A549 (cell line): ENCODE measurements at regions not wholly inside any gene's neighbourhood (a gene's known extent, or its start where the extent isn't known, plus 50 kb on each side); places are given as distances from the start of the nearest gene placed in this dataset.
"Not testable (repeated sequence)": the region's sequence is repeated elsewhere in the genome, so short reads cannot be mapped to it uniquely, and the experiment has no call there.

Source experiments
- ATAC-seq, 2 experiments: fragments of 200-7000 bp in 1 of 2; fragments of >200 bp in 1 of 2; cut with Nextera tagmentation in 1 of 2; cut with Tn5 transposase in 1 of 2; 3 replicates each; pipeline versions ENCODE4 v1.8.0 to v1.9.1; 2018 to 2020; ENCODE audit warnings: mild to moderate bottlenecking in 1 of 2, moderate library complexity in 1 of 2
- CTCF ChIA-PET: fragments of 300-600 bp; sonication (Branson Sonifier 250); formaldehyde crosslinking; extraction: SDS; loops from one replicate; lab custom pipeline; 2021; ENCODE audit warnings: antibody characterized with exemption, inconsistent platforms; lab: Yijun Ruan, JAX
- POLR2A ChIA-PET: fragments of 350-600 bp; formaldehyde crosslinking; extraction: SDS; loops from one replicate; lab custom pipeline; 2021; ENCODE audit warnings: antibody characterized with exemption, inconsistent platforms; lab: Yijun Ruan, JAX
- DNase-seq, 2 experiments: peaks; one replicate each; pipeline versions ENCODE4 v3.0.0 to v3.0.0-alpha.2; 2011 to 2016; ENCODE audit warnings: low read depth in 1 of 2, low spot score in 1 of 2
- FAIRE-seq: peaks from 2 replicates; lab custom pipeline; 2011; peaks lifted over from hg19 to GRCh38; lab: Jason Lieb, UNC
- H3K27ac ChIP-seq, 2 experiments: fragments of >200 bp; sonication (Bioruptor Twin); formaldehyde crosslinking; 3 replicates each; pipeline ENCODE4 v1.5.1; 2016 to 2017
- H3K4me1 ChIP-seq: fragments of >200 bp; sonication (Bioruptor Twin); formaldehyde crosslinking; 3 replicates; pipeline ENCODE4 v1.6.1; 2016
- H3K4me2 ChIP-seq: fragments of >200 bp; sonication (Bioruptor Twin); formaldehyde crosslinking; 3 replicates; pipeline ENCODE4 v1.6.1; 2016
- H3K4me3 ChIP-seq: fragments of >200 bp; sonication (Bioruptor Twin); formaldehyde crosslinking; 3 replicates; pipeline ENCODE4 v1.5.1; 2016
- H3K9me3 ChIP-seq: fragments of >200 bp; sonication (Bioruptor Twin); formaldehyde crosslinking; 3 replicates; pipeline ENCODE4 v1.6.1; 2016
- BCL3 ChIP-seq: fragments of >200 bp; sonication (Bioruptor Twin); formaldehyde crosslinking; IDR thresholded peaks from 3 replicates; pipeline ENCODE4 v1.6.1; 2016
- BHLHE40 ChIP-seq: IDR thresholded peaks from 2 replicates; pipeline ENCODE4 v1.6.1; 2012; ENCODE audit warnings: low read depth, low read length, inconsistent platforms
- CBX2 ChIP-seq: fragments of 200-600 bp; sonication (generic); IDR thresholded peaks from 2 replicates; pipeline ENCODE4 v1.6.1; 2016; ENCODE audit warnings: low read depth, mild to moderate bottlenecking, borderline replicate concordance
- CEBPB ChIP-seq, 2 experiments: fragments of >200 bp in 1 of 2; sonication (Bioruptor Twin) in 1 of 2; formaldehyde crosslinking in 1 of 2; IDR thresholded peaks; 2 replicates each; pipeline ENCODE4 v1.6.1; 2012 to 2016
- CTCF ChIP-seq: fragments of >200 bp; sonication (Bioruptor Twin); formaldehyde crosslinking; IDR thresholded peaks from 3 replicates; pipeline ENCODE4 v1.5.1; 2016
- ELK1 ChIP-seq: fragments of 150-350 bp; IDR thresholded peaks from 2 replicates; pipeline ENCODE4 v1.6.1; 2014; ENCODE audit warnings: low read depth, mild to moderate bottlenecking, low read length
- ESRRA ChIP-seq: fragments of 150-350 bp; IDR thresholded peaks from 2 replicates; pipeline ENCODE4 v1.6.1; 2014; ENCODE audit warnings: mild to moderate bottlenecking, low read length, borderline replicate concordance
- HDAC2 ChIP-seq: fragments of 200-600 bp; sonication (generic); IDR thresholded peaks from 2 replicates; pipeline ENCODE4 v1.6.1; 2016
- HES2 ChIP-seq: fragments of >200 bp; sonication (Bioruptor Twin); formaldehyde crosslinking; IDR thresholded peaks from 2 replicates; pipeline ENCODE4 v1.6.1; 2016
- HOXB13 ChIP-seq: fragments of 250-450 bp; sonication (Bioruptor Pico); IDR thresholded peaks from 2 replicates; pipeline ENCODE4 v1.5.0; 2020; ENCODE audit warnings: low read depth, mild to moderate bottlenecking, moderate library complexity
- HOXB5 ChIP-seq: fragments of 250-450 bp; sonication (Bioruptor Pico); IDR thresholded peaks from 2 replicates; pipeline ENCODE4 v1.5.0; 2020; ENCODE audit warnings: mild to moderate bottlenecking, moderate library complexity
- JUN ChIP-seq, 2 experiments: fragments of >200 bp; sonication (Bioruptor Twin); formaldehyde crosslinking; IDR thresholded peaks; 2 replicates in 1 of 2; 3 replicates in 1 of 2; pipeline ENCODE4 v1.6.1; 2016 to 2017
- KDM5A ChIP-seq: fragments of 200-600 bp; sonication (generic); IDR thresholded peaks from 2 replicates; pipeline ENCODE4 v1.6.1; 2016; ENCODE audit warnings: antibody characterized with exemption, mild to moderate bottlenecking
- MAFK ChIP-seq: fragments of 450-650 bp; IDR thresholded peaks from 2 replicates; pipeline ENCODE4 v1.6.1; 2014; ENCODE audit not compliant: partially characterized antibody
- NFE2L2 ChIP-seq: fragments of 150-350 bp; conservative IDR thresholded peaks from 2 replicates; pipeline ENCODE4 v1.6.1; 2014; ENCODE audit warnings: low read length
- PBX3 ChIP-seq: IDR thresholded peaks from 2 replicates; pipeline ENCODE4 v1.6.1; 2012
- PHF8 ChIP-seq: fragments of 200-600 bp; sonication (generic); IDR thresholded peaks from 2 replicates; pipeline ENCODE4 v1.6.1; 2016; ENCODE audit warnings: low read depth, mild to moderate bottlenecking, antibody characterized with exemption, moderate library complexity, borderline replicate concordance
- POLR2AphosphoS2 ChIP-seq: conservative IDR thresholded peaks from 2 replicates; pipeline ENCODE4 v1.6.1; 2012; ENCODE audit warnings: low read length, improper control_type of control experiment, inconsistent platforms
- RNF2 ChIP-seq: fragments of 200-600 bp; sonication (generic); IDR thresholded peaks from 2 replicates; pipeline ENCODE4 v1.6.1; 2016; ENCODE audit warnings: low read depth, mild to moderate bottlenecking, antibody characterized with exemption, moderate library complexity, borderline replicate concordance
- SREBF2 ChIP-seq: fragments of 450-650 bp; IDR thresholded peaks from 2 replicates; pipeline ENCODE4 v1.6.1; 2014; ENCODE audit warnings: mild to moderate bottlenecking, moderate library complexity
- ZFP36 ChIP-seq: fragments of 450-650 bp; IDR thresholded peaks from 2 replicates; pipeline ENCODE4 v1.6.1; 2014; ENCODE audit warnings: borderline replicate concordance; ENCODE audit not compliant: partially characterized antibody
- WGBS: methylation state at CpG from one replicate; pipeline ENCODE4 v1.1.6; 2017; ENCODE audit errors: missing lambda C conversion rate; 5-methylcytosine and 5-hydroxymethylcytosine counted together

- ATAC-seq, result no peak
- 21% methylated on average over 2 of the region's 2 CpGs for WGBS
- no peak overlapping the region for H3K27ac ChIP-seq
- no peak for DNase-seq
- no peak overlapping the region for H3K4me3 ChIP-seq
- FAIRE-seq, result no peak
- TF ChIP-seq CEBPB (IDR thresholded peaks at IDR 0.05) (no peak), HOXB5 (CRISPR knock-in tag) (no peak), HDAC2 (no peak)
- no peaks in the 10 kb centered on the region for H3K9me3 ChIP-seq
- H3K4me2 ChIP-seq, result no peak overlapping the region
- CTCF ChIA-PET, result interaction anchor here (1.4 kb wide), 1 partner anchor 12 kb away, joined by 3 read pairs; no protein-coding TSS in a partner anchor
- H3K4me1 ChIP-seq, result no peaks in the 10 kb centered on the region
- POLR2A ChIA-PET, result no interaction called here
Measured at GRCh38 chr4:127403471-127404084, 229.2 kb upstream of the INTU start.

GRCh38 chr4:127406187-127406586, 226.6 kb upstream of the INTU start:
- CTCF ChIA-PET, result no interaction called here
- no peak for FAIRE-seq
- no peaks in the 10 kb centered on the region for H3K4me1 ChIP-seq
- 26% methylated on average over 1 of the region's 1 CpG for WGBS
- H3K27ac ChIP-seq, result no peak overlapping the region
- H3K4me2 ChIP-seq, result no peak overlapping the region
- H3K9me3 ChIP-seq, result no peaks in the 10 kb centered on the region
- no peak for TF ChIP-seq HOXB13 (CRISPR knock-in tag)
- no peak for TF ChIP-seq HOXB5 (CRISPR knock-in tag)
- TF ChIP-seq JUN (IDR thresholded peaks at IDR 0.05), result no peak
- TF ChIP-seq MAFK, result peak; percentile 5
- POLR2A ChIA-PET, result no interaction called here
- H3K4me3 ChIP-seq, result no peak overlapping the region
- no peak for ATAC-seq
- DNase-seq, result no peak

GRCh38 chr4:127407572-127407971, 225.2 kb upstream of the INTU start:
- WGBS, result 12% methylated on average over 9 of the region's 9 CpGs
- ATAC-seq, H3K4me1 ChIP-seq, POLR2A ChIA-PET, H3K4me3 ChIP-seq, FAIRE-seq, CTCF ChIA-PET, H3K9me3 ChIP-seq, H3K27ac ChIP-seq: not testable (repeated sequence)
- DNase-seq, result peak in 1 of 2 experiments; percentile 28
- peak overlapping the region; percentile 53 for H3K4me2 ChIP-seq

- WGBS, result 46% methylated on average over 3 of the region's 3 CpGs
- FAIRE-seq (no peak), ATAC-seq (no peak)
Measured at GRCh38 chr4:127410201-127410600, 222.6 kb upstream of the INTU start.

More at GRCh38 chr4:127410201-127410600, 222.6 kb upstream of the INTU start:
- H3K4me3 ChIP-seq, result no peak overlapping the region
- CTCF ChIA-PET, result interaction anchor here (3.5 kb wide), 1 partner anchor 10 kb away, joined by 12 read pairs; no protein-coding TSS in a partner anchor
- H3K4me1 ChIP-seq, result no peaks in the 10 kb centered on the region
- no peak overlapping the region for H3K4me2 ChIP-seq
- TF ChIP-seq HOXB5 (CRISPR knock-in tag), result no peak
- no peak for TF ChIP-seq KDM5A
- TF ChIP-seq ZFP36, result no peak
- TF ChIP-seq ESRRA, result no peak
- TF ChIP-seq BCL3, result no peak
- no peak for TF ChIP-seq SREBF2
- TF ChIP-seq NFE2L2, result no peak
- no peak for TF ChIP-seq PBX3
- TF ChIP-seq PHF8, result no peak
- TF ChIP-seq RNF2, result no peak
- no peak for TF ChIP-seq JUN (IDR thresholded peaks at IDR 0.05)
- no peak for TF ChIP-seq CTCF
- TF ChIP-seq POLR2AphosphoS2, result no peak
- no peak for TF ChIP-seq ELK1
- no peak for TF ChIP-seq HES2
- TF ChIP-seq CBX2, result no peak
- TF ChIP-seq CEBPB (IDR thresholded peaks at IDR 0.05), result no peak
- no peak for TF ChIP-seq BHLHE40
- TF ChIP-seq, all 56 proteins: peak for 0
- Histone ChIP-seq H3K27ac (no peak overlapping the region), H3K9me3 (no peaks in the 10 kb centered on the region)
- no peak for DNase-seq
- POLR2A ChIA-PET, result no interaction called here
